Mesothelial cell of epicardium (in vitro differentiated cells): ENCODE measurements at regions not wholly inside any gene's neighbourhood (a gene's known extent, or its start where the extent isn't known, plus 50 kb on each side); places are given as distances from the start of the nearest gene placed in this dataset.

Source experiments
- DNase-seq, 2 experiments: peaks; one replicate each; pipeline ENCODE4 v3.0.0; 2021; ENCODE audit warnings: low spot score in 2 of 2; ENCODE audit not compliant: unreplicated experiment in 2 of 2
- H3K27ac Mint-ChIP-seq: 2 replicates; pipeline ENCODE4 v1.8.0; 2021; ENCODE audit warnings: mixed read lengths
- H3K27me3 Mint-ChIP-seq: 2 replicates; pipeline ENCODE4 v1.8.0; 2021; ENCODE audit warnings: low read depth, mixed read lengths
- H3K36me3 Mint-ChIP-seq: 2 replicates; pipeline ENCODE4 v1.8.0; 2021; ENCODE audit warnings: mixed read lengths
- H3K4me1 Mint-ChIP-seq: 2 replicates; pipeline ENCODE4 v1.8.0; 2021; ENCODE audit warnings: mixed read lengths
- H3K4me3 Mint-ChIP-seq: 2 replicates; pipeline ENCODE4 v1.8.0; 2021; ENCODE audit warnings: mild to moderate bottlenecking, moderate library complexity, mixed read lengths
- H3K9me3 Mint-ChIP-seq: 2 replicates; pipeline ENCODE4 v1.8.0; 2021; ENCODE audit warnings: mixed read lengths
- TF ChIP-seq, protein P1 (sequence below): fragments of 200-600 bp; sonication (generic); IDR thresholded peaks from one replicate; pipeline ENCODE4 v1.5.0; 2021; ENCODE audit warnings: antibody characterized with exemption; ENCODE audit not compliant: unreplicated experiment

DNA sequence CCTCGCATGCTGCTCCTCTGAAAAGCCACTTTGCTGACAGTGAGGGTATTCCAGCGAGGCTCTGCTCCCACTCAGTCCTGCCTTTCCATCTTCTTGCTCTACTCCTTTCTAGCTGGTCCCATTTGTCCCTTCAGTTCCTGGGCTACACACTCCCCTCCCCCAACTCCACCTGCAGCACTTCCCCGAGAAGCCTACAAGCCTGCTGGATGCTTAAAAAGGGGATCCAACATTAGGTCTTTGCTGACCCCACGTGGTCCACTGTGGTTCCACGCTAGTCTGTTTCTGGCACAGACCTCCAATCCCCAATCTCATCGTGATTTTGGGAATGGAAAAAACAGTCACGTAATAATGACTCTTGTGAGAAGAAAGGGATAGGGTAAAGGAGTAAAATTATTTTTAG, 121.6 kb upstream of the SNX19 start:
- no peak overlapping the region for H3K27ac Mint-ChIP-seq
- TF ChIP-seq, protein P1, sequence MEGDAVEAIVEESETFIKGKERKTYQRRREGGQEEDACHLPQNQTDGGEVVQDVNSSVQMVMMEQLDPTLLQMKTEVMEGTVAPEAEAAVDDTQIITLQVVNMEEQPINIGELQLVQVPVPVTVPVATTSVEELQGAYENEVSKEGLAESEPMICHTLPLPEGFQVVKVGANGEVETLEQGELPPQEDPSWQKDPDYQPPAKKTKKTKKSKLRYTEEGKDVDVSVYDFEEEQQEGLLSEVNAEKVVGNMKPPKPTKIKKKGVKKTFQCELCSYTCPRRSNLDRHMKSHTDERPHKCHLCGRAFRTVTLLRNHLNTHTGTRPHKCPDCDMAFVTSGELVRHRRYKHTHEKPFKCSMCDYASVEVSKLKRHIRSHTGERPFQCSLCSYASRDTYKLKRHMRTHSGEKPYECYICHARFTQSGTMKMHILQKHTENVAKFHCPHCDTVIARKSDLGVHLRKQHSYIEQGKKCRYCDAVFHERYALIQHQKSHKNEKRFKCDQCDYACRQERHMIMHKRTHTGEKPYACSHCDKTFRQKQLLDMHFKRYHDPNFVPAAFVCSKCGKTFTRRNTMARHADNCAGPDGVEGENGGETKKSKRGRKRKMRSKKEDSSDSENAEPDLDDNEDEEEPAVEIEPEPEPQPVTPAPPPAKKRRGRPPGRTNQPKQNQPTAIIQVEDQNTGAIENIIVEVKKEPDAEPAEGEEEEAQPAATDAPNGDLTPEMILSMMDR = no peak
- H3K4me1 Mint-ChIP-seq = no peaks in the 10 kb centered on the region
- H3K27me3 Mint-ChIP-seq = peaks cover 30% of the 10 kb centered on the region
- DNase-seq = no peak
- no peaks in the 10 kb centered on the region for H3K36me3 Mint-ChIP-seq
- peaks cover 6% of the 10 kb centered on the region for H3K9me3 Mint-ChIP-seq
- H3K4me3 Mint-ChIP-seq = no peak overlapping the region

DNA sequence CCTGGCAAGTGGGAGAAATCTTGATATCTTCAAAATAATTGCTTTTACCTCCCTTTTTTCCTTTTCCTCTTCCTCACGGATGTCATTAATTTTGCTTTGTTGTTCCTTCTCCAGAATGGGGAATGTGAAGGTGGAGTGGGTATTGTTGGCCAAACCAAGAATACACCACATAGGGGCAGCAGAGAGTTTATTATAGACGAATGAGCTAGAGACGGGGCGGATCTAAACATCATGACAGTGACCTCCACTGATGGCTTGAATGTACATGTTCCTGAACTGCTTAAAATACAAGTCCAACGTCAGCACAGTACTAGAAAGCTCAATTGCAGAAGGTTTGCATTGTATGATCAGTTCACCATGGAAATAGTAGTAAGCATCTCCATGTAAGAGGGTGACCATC, 122.3 kb upstream of the SNX19 start:
- Mint-ChIP-seq H3K27ac (no peak overlapping the region), H3K27me3 (peaks cover 34% of the 10 kb centered on the region), H3K36me3 (no peaks in the 10 kb centered on the region), H3K4me3 (no peak overlapping the region), H3K4me1 (no peaks in the 10 kb centered on the region), H3K9me3 (peaks cover 6% of the 10 kb centered on the region)
- TF ChIP-seq, protein P1 = no peak
- no peak for DNase-seq

DNA sequence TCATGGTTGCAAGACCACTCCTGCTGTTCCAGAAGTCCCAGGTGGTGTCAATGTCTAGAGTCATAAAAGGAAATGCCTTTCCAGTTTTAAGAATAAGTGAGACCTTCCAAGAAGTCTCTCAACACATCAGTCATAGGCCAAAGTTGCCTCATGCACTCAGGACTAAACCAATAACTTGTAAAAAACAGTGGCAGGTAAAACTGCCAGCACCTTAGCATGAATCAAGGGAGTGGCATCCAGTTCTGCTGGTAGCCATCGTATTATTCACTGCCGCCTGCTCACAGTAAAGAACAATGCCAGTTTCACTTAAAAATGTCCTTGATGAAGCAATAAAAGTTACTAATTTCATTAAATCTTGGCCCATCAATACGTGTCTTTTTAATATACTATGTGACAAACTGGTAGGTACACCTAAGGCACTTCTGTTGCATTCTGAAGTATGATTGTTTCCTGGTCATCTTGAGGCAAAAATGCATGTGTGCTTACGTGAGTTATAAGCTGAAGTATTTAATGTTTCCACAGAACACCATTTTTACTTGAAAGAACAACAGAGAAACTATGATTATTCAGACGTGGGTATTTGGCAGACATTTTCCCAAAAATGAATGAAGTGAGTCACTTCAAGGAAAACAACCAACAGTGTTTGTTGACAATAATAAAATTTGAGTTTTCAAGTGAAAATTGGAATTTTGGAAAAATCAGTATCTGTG, 125.2 kb upstream of the SNX19 start:
- Mint-ChIP-seq H3K4me3 (no peak overlapping the region), H3K27me3 (peaks cover 52% of the 10 kb centered on the region), H3K36me3 (no peaks in the 10 kb centered on the region), H3K9me3 (no peaks in the 10 kb centered on the region), H3K27ac (no peak overlapping the region), H3K4me1 (no peaks in the 10 kb centered on the region)
- DNase-seq = no peak
- TF ChIP-seq, protein P1 = no peak

DNA sequence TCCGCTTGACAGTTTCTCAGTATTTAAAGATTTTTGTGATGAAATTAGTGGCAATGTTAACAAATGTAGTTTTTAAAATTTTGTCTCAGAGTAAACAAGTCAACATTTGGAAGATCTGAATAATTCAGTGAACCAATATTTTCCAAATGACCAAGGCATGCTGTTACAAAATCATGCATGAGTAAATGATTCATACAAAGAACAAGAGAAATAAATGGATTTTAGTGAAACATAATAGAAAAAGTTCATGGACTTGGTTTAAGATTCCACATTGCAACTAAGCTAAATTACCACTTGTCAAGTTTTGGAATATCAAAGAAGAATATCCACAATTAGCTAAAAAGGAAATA, 125.7 kb upstream of the SNX19 start:
- TF ChIP-seq, protein P1 = no peak
- Mint-ChIP-seq H3K27me3 (peaks cover 53% of the 10 kb centered on the region), H3K27ac (no peak overlapping the region), H3K36me3 (no peaks in the 10 kb centered on the region), H3K9me3 (no peaks in the 10 kb centered on the region), H3K4me1 (no peaks in the 10 kb centered on the region), H3K4me3 (no peak overlapping the region)
- no peak for DNase-seq

DNA sequence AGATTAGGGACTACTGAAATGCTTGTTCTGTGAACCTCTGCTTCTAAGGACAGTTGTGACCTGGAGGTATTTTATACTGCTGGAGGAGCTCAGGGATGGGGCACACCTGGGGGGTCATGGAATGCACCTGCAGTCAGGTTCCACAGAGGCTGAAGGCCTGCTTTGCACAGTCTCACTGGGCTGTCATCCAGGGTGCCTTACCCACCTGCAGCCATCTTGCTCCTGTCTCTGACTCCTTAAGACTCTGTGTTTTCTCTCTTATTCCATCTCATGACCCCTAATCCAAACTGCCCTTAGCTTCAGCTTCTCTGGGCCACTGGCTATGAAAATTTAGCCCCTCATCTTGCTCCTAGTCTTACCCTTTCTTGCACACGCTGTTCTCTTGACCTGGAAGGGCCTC, 127.0 kb upstream of the SNX19 start:
- TF ChIP-seq, protein P1 = no peak
- no peak for DNase-seq
- Mint-ChIP-seq H3K36me3 (no peaks in the 10 kb centered on the region), H3K4me1 (no peaks in the 10 kb centered on the region), H3K9me3 (no peaks in the 10 kb centered on the region), H3K27me3 (peaks cover 61% of the 10 kb centered on the region), H3K4me3 (no peak overlapping the region), H3K27ac (no peak overlapping the region)

DNA sequence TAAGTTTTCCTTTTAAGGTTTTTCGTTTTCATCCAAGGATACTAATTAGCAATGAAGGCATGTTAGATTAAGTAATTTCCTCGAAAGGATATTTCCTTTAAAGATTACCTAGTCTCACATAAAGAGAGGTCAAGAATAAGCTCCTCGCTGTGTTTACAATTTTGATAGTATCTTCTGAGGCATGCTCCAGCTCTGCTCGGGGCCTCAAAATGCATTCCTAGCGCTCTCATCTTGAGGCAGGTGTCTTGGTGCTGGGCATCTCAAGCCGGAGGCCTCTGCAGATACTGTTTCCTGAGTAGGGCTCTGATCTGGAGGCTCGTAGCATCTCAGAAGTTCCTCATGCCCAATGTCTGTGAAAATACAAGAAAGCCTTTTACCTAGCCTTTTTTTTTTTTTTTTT, 128.6 kb upstream of the SNX19 start:
- Mint-ChIP-seq H3K27me3 (peaks cover 64% of the 10 kb centered on the region), H3K36me3 (no peaks in the 10 kb centered on the region), H3K27ac (no peak overlapping the region), H3K9me3 (peaks cover 1% of the 10 kb centered on the region), H3K4me1 (no peaks in the 10 kb centered on the region), H3K4me3 (no peak overlapping the region)
- TF ChIP-seq, protein P1 = no peak
- DNase-seq = no peak
